ENCODE measurements at regions not wholly inside any gene's neighbourhood (a gene's known extent, or its start where the extent isn't known, plus 50 kb on each side); places are given as distances from the start of the nearest gene placed in this dataset.

DNA sequence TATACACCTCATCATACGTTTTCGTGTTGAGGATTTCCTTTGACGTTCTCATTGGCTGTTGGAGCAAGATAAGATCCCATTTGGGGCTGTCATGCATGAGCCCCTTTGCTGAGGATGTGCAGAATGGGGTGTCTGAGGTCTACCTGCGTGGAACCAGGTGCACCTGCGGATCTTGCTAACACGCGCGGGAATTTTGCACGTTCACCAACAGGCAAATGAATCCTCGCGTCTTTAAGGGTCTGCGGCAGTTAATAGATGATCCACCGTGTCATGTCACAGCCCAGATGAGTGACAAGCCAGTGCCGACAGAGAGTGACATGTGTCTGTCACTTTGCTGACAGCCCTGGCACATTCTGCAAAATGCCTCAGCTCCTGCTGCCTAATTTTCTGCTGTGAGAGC, 56.3 kb upstream of the SHOX start:
- Histone ChIP-seq H3K9me2 (replicated peaks; ENCODE audit: control insufficient read depth, low read length) (no peaks in the 10 kb centered on the region), H4K20me1 (ENCODE audit: control insufficient read depth, insufficient read depth, low read depth, low read length) (no peaks in the 10 kb centered on the region), H3K4me2 (ENCODE audit: low read length) (no peak overlapping the region), H3K4me1 (ENCODE audit: control insufficient read depth, low read length) (no peaks in the 10 kb centered on the region), H3K4me3 (ENCODE audit: low read length) (no peak overlapping the region), H3K36me3 (ENCODE audit: control insufficient read depth, low read length) (no peaks in the 10 kb centered on the region), H3K79me2 (ENCODE audit: control insufficient read depth, low read length) (no peaks in the 10 kb centered on the region), H3K27ac (ENCODE audit: low read depth, low read length) (no peak overlapping the region), H3K9me3 (ENCODE audit: control insufficient read depth, insufficient read depth, low read length) (no peaks in the 10 kb centered on the region), H3F3A (ENCODE audit: control insufficient read depth, insufficient read depth) (no peaks in the 10 kb centered on the region), H3K27me3 (ENCODE audit: control insufficient read depth, low read length) (no peaks in the 10 kb centered on the region)
- TF ChIP-seq EZH2phosphoT487 (IDR thresholded peaks at IDR 0.05; ENCODE audit: borderline replicate concordance, low read length): no peak
- TF ChIP-seq, protein P1, sequence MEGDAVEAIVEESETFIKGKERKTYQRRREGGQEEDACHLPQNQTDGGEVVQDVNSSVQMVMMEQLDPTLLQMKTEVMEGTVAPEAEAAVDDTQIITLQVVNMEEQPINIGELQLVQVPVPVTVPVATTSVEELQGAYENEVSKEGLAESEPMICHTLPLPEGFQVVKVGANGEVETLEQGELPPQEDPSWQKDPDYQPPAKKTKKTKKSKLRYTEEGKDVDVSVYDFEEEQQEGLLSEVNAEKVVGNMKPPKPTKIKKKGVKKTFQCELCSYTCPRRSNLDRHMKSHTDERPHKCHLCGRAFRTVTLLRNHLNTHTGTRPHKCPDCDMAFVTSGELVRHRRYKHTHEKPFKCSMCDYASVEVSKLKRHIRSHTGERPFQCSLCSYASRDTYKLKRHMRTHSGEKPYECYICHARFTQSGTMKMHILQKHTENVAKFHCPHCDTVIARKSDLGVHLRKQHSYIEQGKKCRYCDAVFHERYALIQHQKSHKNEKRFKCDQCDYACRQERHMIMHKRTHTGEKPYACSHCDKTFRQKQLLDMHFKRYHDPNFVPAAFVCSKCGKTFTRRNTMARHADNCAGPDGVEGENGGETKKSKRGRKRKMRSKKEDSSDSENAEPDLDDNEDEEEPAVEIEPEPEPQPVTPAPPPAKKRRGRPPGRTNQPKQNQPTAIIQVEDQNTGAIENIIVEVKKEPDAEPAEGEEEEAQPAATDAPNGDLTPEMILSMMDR (IDR thresholded peaks at IDR 0.05; ENCODE audit: low read depth, low read length, poor library complexity, severe bottlenecking): no peak

DNA sequence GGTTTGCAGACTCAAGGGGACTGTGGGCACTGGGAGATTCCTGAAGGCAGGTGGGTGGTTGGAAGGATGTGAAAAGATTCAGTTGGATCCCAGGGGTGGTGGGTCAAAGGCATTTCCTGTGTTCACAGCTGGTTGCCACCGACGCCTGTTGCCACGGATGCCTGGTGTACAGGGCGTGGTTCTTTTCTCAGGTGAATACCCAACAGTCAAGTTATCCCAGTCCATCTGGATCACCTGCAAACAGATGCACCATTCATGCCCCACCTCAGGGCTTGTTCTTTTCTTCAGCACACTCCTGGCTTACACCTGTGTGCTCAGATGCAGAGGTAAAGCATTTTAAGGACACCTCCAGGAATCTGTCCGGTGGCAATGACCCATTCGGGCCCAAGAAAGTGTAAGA, 55.8 kb upstream of the SHOX start:
- H3K79me2 ChIP-seq (ENCODE audit: control insufficient read depth, low read length): no peaks in the 10 kb centered on the region

DNA sequence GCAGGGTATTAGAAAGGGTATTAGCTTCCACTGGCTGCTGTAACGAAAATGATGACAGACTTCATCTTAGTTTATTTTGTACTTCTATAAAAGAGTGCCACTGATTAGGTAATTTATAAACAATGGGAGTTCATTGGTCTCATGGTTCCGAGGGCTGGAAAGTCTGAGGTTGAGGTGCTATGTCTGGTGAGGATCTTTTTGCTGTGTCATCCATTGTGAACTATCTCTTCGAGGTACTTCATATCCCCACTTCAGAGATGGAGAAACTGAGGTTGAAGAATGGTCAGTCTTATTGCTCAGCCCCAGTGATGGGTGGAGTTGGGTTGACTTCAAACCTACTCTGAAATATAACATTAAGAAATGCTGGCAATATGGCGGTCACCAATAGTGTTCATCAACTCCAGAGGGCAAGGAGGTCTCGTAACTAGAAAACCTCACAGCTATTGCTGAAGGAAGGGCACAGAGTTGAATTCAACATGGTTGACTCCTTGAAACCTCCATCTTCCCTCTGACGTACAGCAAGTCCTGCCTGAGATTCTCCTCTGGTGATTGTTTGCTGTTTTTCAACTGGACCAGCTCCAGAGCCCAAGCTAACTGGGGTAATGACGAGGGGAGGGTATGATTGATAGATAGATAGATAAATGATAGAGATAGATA, 53.6 kb upstream of the SHOX start:
- H3F3A ChIP-seq (ENCODE audit: control insufficient read depth, insufficient read depth): no peaks in the 10 kb centered on the region
- no peaks in the 10 kb centered on the region for H3K9me2 ChIP-seq (replicated peaks; ENCODE audit: control insufficient read depth, low read length)
- H3K9me3 ChIP-seq (ENCODE audit: control insufficient read depth, insufficient read depth, low read length): no peaks in the 10 kb centered on the region
- no peak overlapping the region for H3K4me3 ChIP-seq (ENCODE audit: low read length)
- no peak overlapping the region for H3K4me2 ChIP-seq (ENCODE audit: low read length)
- H3K79me2 ChIP-seq (ENCODE audit: control insufficient read depth, low read length): no peaks in the 10 kb centered on the region
- H3K36me3 ChIP-seq (ENCODE audit: control insufficient read depth, low read length): no peaks in the 10 kb centered on the region
- H4K20me1 ChIP-seq (ENCODE audit: control insufficient read depth, insufficient read depth, low read depth, low read length): no peaks in the 10 kb centered on the region
- TF ChIP-seq, protein P1 (IDR thresholded peaks at IDR 0.05; ENCODE audit: low read depth, low read length, poor library complexity, severe bottlenecking): no peak
- no peak for TF ChIP-seq EZH2phosphoT487 (IDR thresholded peaks at IDR 0.05; ENCODE audit: borderline replicate concordance, low read length)
- no peak overlapping the region for H3K27ac ChIP-seq (ENCODE audit: low read depth, low read length)
- H3K4me1 ChIP-seq (ENCODE audit: control insufficient read depth, low read length): no peaks in the 10 kb centered on the region
- H3K27me3 ChIP-seq (ENCODE audit: control insufficient read depth, low read length): no peaks in the 10 kb centered on the region

More for the DNA sequence above, 55.8 kb upstream of the SHOX start:
- Histone ChIP-seq H3K36me3 (ENCODE audit: control insufficient read depth, low read length) (no peaks in the 10 kb centered on the region), H3K9me2 (replicated peaks; ENCODE audit: control insufficient read depth, low read length) (no peaks in the 10 kb centered on the region), H3K4me3 (ENCODE audit: low read length) (no peak overlapping the region), H3F3A (ENCODE audit: control insufficient read depth, insufficient read depth) (no peaks in the 10 kb centered on the region), H3K4me1 (ENCODE audit: control insufficient read depth, low read length) (no peaks in the 10 kb centered on the region), H3K4me2 (ENCODE audit: low read length) (no peak overlapping the region), H3K27me3 (ENCODE audit: control insufficient read depth, low read length) (no peaks in the 10 kb centered on the region), H3K27ac (ENCODE audit: low read depth, low read length) (no peak overlapping the region), H4K20me1 (ENCODE audit: control insufficient read depth, insufficient read depth, low read depth, low read length) (no peaks in the 10 kb centered on the region), H3K9me3 (ENCODE audit: control insufficient read depth, insufficient read depth, low read length) (no peaks in the 10 kb centered on the region)
- TF ChIP-seq EZH2phosphoT487 (IDR thresholded peaks at IDR 0.05; ENCODE audit: borderline replicate concordance, low read length): no peak
- TF ChIP-seq, protein P1 (IDR thresholded peaks at IDR 0.05; ENCODE audit: low read depth, low read length, poor library complexity, severe bottlenecking): no peak
